HG02840 (cell line): ENCODE measurements at regions not wholly inside any gene's neighbourhood (a gene's known extent, or its start where the extent isn't known, plus 50 kb on each side); places are given as distances from the start of the nearest gene placed in this dataset.

Experiments used
- ATAC-seq: cut with Tn5 transposase; IDR thresholded peaks from one replicate; pipeline ENCODE4 v1.9.1; 2021; ENCODE audit warnings: mild to moderate bottlenecking, moderate library complexity, moderate number of reproducible peaks; ENCODE audit not compliant: unreplicated experiment, low FRiP score

DNA sequence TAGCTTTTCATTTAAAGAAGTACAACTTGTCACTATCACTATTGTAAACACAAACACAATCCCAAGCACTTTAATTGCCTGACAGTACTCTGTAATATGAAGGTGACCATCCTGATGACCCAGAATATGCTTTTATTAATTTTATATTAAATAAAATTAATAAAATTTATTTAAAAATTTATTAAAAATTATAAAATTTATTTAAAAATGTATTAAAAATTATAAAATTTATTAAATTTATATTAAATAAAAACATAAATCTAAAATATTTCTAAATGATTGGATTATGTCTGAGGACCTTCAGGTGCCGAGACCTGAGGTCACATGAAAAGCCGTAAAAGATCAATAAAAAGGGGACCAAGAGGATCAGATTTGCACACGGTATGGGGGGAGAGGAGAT lies 229.8 kb upstream of the KIRREL3 start:
- no peak for ATAC-seq

DNA sequence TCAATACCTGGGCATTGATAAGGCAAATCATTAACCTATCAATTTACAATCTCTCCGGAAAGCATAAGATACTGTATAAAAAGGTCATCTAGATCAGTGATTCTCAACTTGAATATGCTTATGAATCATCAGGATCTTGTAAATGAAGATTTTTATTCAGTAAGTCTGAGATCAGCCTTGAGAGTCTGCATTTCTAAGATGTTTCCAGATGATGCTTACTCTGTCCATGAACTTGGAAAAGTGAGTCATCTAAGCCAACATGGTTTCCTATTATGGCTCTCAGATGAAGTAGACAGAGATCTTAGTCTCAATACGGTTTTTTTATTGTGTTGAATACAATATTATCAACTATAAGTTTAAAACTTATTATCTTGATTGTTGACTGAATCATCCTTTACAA lies 226.4 kb upstream of the KIRREL3 start:
- ATAC-seq, result no peak

DNA sequence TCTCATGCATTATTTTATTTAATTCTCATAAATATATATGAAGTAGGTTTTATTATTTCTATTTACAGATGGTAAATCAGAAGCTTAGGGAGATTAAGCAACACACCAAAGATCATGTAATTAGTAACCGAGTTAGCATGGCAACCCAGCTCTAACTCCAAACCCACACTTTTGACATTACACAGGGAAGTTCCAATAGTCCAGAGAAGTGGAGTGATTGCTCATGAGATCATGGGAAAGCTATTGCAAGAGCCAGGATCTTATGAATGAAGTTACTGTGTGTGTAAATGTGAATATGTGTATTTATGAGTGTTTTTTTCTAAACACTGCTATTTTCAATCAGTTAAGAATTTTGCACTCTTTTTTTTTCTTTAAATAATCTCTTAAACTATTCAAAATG lies 225.8 kb upstream of the KIRREL3 start:
- ATAC-seq, result no peak

DNA sequence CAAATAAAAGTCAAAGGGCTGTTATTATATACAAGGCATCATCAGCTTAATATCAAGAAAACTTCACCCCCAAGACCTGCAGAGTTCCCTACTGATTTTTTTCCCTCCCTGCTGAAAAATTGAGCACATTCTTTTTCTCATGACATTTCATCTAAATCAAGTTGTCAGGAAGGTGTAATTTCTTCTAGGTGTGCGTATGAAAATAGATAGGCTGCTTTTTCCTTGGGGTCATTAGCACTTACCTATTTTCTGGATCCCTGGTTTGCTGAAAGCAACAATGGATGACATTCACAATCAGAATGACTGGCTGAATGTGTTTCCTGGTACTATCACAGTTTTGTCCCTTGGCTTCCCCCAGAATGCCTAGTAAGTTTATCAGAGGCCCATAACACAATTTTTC lies 225.0 kb upstream of the KIRREL3 start:
- ATAC-seq, result no peak

DNA sequence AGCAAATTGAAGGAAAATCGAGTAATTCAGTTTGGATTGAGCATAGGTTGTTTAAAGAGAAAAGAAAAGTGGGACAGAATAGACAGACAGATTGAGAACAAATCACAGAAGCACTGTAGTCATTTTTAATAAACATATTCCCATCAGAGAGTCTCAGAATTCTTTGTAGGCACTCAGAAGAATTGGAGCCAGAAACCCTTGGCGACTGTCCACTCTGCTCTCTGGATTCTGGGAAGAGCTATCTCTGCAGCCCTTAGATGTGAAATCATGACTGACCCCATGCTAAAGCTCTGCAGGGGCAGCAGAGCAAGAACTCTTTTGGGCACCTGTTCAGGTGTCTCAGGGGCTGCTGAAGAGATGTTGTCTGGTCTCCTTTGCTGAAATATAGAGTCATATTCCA lies 223.7 kb upstream of the KIRREL3 start:
- no peak for ATAC-seq

- no peak for ATAC-seq
Measured at GRCh38 chr11:127223633-127224032, 223.1 kb upstream of the KIRREL3 start.

GRCh38 chr11:127223026-127223425 lies 222.5 kb upstream of the KIRREL3 start:
- no peak for ATAC-seq

DNA sequence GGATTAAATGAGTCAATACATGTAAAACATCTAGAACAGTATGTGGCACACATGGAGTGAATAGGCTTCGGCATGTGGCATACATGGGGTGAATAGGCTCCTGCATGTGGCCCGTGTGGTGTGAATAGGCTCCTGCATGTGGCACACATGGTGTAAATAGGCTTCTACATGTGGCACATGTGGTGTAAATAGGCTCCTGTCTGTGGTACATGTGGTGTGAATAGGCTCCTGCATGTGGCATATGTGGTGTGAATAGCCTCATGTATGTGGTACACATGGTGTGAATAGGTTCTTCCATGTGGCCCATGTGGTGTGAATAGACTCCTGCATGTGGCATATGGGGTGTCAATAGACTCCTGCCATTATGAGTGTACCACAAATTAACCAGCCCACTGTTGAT lies 219.1 kb upstream of the KIRREL3 start:
- no peak for ATAC-seq

DNA sequence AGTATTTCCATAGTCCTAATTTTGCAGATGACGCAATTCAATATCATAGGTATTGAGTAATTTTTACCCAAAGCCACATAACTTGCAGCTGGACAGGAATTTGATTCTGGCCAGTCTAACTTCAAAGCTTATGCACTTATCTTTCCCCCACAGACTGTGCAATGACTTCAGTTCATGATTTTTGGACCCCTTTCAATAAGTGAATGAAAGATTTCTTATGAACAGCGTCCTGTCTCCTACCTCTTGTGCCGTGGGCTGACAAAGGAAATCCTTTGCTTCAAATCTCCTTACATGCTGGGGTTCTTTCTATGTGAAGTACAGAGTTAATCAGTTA lies 217.7 kb upstream of the KIRREL3 start:
- ATAC-seq, result no peak

DNA sequence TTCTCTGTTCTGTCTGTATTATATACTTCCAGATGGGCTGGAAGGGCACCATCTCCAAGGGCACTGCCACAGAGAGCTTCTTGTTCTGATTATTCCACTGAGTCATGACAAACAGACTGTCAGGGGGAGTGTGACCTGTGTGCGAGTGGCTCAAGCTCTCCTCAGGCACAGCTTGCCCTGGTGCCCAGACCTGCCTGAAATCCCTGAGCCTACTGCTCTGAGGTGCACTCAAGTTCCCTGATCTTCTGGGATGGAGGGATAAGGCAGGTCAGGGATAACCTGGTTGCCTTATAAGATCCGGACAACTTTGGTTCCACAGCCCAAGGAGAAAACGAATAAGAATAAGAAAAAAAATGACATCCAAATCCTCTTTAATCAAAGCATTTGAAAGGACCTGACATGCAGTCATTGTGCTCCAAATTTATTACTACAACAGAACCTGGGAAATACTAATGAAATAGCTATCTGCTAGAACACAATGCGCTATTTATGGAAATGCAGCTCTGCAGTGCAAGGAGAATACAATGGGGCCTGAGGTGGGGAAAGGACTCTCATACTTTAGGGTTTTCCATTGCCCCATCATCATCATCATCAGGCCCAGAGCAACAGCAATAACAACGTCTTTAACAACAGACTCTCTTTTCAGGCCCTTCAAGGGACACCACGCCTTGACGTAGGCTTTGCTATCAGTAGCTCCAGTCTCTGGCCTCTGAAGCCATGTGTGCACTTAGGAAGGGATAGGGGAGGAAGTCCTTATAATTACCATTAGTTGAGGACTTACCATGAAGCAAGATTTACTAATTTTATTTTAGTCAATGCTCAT lies 217.1 kb upstream of the KIRREL3 start:
- ATAC-seq, result no peak

GRCh38 chr11:127205688-127206217 lies 205.2 kb upstream of the KIRREL3 start:
- ATAC-seq, result no peak

DNA sequence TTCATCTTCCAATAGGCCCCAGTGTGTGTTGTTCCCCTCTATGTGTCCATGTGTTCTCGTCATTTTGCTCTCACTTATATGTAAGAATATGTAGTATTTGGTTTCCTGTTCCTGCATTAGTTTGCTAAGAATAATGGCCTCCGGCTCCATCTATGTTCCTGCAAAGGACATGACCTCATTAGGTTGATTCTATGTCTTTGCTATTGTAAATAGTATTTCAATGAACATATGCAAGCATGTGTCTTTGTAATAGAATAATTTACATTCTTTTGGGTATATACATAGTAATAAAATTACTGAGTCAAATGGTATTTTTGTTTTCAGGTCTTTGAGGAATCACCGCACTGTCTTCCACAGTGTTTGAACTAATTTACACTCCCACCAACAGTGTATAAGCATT lies 202.9 kb upstream of the KIRREL3 start:
- ATAC-seq, result no peak

DNA sequence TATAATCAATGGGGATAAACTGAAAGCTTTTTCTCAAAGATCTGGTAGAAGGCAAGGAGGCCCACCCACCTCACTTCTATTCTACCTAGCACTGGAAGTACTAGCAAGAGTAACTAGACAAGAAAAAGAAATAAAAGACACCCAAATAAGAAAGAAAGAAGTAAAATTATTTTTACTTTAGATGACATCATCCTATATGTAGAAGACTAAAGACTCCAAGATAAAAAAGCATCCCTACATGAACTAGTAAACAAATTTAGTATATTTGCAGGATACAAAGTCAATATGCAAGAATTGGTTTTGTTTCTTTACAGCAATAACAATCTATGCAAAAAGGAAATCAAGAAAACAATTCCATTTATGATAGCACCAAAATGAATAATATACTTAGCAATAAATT lies 201.5 kb upstream of the KIRREL3 start:
- ATAC-seq, result no peak

DNA sequence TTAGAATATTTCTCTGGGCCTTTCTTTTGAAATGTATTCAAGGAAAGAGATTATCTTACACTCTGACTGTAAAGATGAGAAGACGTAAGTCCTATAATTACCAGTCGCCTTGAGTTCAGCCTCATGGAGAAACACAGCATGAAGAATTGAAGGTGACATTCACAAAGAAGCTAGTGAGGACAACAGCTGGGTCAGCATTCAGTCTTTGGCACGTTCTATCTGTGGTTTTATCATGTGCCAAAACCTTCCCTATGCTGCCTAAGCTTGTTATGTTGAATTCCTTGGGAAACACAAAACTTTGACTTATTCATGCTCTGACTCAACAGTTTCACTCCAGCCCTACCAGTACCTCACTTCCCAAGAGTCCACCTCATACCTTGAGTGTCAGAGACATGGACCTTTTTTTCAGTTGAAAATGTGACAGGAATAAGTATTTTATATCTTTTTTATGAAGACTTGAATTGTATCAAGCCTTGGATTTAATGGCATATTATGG lies 198.8 kb upstream of the KIRREL3 start:
- no peak for ATAC-seq

GRCh38 chr11:127195501-127196120 lies 195.0 kb upstream of the KIRREL3 start:
- ATAC-seq, result no peak

- ATAC-seq, result no peak
Measured at GRCh38 chr11:127194521-127194920, 194.0 kb upstream of the KIRREL3 start.

DNA sequence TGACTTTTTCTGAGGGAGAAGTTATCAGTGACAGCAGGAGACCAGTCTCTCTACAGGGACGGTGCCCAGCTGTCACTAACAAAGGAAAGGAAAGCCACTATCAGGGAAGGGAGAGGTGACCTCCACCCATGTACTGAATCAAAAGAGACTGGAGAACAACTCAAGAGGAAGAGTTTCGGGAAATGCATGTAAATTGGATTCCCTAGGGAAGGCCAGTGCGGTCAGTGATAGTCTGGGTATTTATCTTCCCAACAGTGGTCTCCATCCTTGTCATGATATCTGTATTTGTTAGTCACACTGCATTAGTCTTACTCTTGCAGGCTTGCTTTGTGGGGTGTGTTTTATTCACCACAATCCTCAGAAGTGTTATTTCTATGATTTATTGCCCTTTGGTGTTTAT lies 193.4 kb upstream of the KIRREL3 start:
- ATAC-seq, result no peak

DNA sequence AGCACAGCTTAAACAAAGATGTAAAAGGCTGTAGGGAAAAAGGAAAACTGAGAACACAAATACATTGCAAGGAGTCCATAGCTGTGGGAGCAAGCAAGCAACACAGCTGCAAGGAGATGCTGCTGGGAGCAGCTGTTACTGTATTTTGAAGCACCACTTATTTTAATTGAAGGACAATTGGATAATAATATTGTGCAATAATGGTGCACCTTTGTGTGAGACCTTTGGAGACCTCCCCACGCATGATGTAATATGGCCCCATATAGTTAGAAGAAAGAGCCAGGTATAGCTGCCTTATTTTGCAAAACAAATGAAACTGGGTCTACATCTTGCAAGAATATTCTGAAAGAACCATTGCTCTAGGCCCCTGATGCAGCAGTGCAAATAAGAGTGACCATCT lies 191.1 kb upstream of the KIRREL3 start:
- no peak for ATAC-seq

- no peak for ATAC-seq
Measured at GRCh38 chr11:127191261-127191660, 190.7 kb upstream of the KIRREL3 start.

GRCh38 chr11:127182586-127183203 lies 182.1 kb upstream of the KIRREL3 start:
- no peak for ATAC-seq

GRCh38 chr11:127157225-127157624 lies 156.7 kb upstream of the KIRREL3 start:
- no peak for ATAC-seq
